IPS-NIHi11 (cell line): ENCODE measurements at regions not wholly inside any gene's neighbourhood (a gene's known extent, or its start where the extent isn't known, plus 50 kb on each side); places are given as distances from the start of the nearest gene placed in this dataset.

ENCODE experiments used
- DNase-seq: peaks from one replicate; pipeline ENCODE4 v3.0.0; 2012; ENCODE audit warnings: mixed read lengths, low spot score

- no peak for DNase-seq
These were observed 154.2 kb upstream of the PRMT8 start for GRCh38 chr12:3336606-3337311.

GRCh38 chr12:3337944-3338343 is 153.1 kb upstream of the PRMT8 start:
- no peak for DNase-seq

- DNase-seq: no peak
These were observed 151.8 kb upstream of the PRMT8 start for GRCh38 chr12:3339221-3339620.

DNA sequence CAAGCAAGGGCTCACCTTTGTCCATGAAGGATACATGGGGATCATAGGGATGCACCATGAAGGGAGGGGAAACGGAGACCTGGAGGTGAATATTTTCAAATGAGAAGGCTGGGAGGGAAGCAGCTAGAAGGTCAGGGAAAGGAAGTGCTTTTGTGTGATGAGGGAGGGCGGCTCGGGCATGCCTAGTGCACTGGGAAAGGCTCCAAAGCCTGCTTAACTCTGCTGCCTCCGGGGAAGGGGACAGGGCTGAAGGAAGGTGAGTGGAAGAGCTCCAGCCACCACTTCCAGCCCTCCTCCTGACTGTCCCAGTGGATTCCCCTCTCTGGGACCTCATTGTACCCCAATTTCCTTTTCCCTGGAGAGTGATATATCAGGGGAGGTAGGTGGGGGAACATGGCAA is 149.4 kb upstream of the PRMT8 start:
- no peak for DNase-seq

- DNase-seq: peak; percentile 79
These were observed 149.0 kb upstream of the PRMT8 start for GRCh38 chr12:3342051-3342450.

DNA sequence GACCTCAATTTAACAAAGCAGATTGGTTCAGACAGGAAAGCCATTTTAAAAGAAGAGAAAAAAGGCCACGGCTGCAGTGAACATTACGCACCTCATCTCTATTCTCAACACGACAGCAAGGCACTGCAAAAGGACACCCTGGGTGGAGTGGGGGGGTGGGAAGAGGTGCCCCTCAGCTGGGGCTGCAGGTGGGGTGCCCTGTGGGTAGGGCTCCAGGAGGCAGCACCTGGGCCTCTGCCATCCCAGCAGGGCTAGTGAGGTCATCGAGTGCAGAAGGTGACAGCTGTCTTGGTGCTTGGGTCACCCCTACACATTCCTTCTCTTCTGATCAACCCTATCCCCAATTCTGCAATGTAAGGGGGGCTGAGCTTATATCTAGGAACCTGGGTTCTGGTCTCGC is 142.9 kb upstream of the PRMT8 start:
- DNase-seq: no peak

DNA sequence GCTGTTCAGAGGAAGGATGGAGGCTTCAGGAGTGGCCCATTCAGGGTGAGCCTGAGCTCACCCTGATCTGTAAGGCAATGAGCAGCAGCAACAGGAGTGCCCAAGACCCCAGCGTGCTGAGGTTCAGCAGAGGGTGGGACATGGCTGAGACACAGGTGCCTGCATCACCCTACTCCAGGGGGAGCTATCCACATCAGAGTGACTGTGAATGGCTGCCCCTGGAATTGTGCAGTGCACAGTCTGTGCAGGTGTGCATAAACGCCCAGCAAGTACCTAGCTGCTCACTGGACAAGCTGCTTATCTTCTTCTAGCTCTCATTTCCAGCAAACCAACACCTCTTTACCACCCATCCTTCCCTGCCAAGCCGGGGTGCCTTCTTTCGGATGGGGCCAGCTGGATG is 140.6 kb upstream of the PRMT8 start:
- DNase-seq: no peak

- no peak for DNase-seq
These were observed 139.3 kb upstream of the PRMT8 start for GRCh38 chr12:3351731-3352130.

DNA sequence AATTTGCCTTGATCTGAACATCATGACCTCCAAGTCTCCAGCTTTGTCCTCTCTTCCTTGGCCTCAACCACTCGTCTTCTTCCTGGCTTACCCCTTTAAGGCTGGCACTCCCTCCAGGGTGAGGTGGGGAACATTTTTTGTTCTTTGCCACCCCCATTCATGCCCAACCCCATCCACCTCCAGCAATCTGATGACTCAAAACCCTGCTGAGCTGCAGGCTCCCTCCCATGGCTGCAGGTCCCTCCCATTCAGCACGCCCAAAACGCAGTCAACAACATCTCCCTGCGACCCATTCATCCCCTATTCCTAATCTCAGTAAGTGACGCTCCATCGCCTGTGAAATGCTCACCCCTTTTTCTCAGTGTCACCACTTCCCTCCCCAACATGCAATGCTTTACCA is 138.8 kb upstream of the PRMT8 start:
- DNase-seq: no peak

DNA sequence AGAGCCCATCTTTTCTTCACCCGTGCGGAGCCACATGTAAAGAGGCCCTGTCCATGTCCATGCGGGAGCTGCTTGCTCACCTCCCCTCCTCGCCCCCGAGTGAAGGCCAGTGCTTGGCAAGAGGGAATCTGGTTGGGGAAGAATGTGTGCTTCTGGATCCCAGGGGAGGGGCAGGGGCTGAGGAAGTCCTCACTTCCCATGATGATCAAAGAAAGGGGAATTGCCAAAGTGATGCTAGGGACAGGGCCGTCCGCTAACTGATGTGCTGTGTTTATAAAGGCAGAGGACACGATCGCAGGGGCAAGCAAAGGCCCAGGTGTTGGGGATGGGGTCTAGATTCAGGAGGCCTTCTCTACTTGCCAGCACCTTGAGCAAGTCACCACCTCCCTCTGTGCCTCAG is 137.4 kb upstream of the PRMT8 start:
- no peak for DNase-seq

- DNase-seq: no peak
These were observed 136.4 kb upstream of the PRMT8 start for GRCh38 chr12:3354586-3354985.

DNA sequence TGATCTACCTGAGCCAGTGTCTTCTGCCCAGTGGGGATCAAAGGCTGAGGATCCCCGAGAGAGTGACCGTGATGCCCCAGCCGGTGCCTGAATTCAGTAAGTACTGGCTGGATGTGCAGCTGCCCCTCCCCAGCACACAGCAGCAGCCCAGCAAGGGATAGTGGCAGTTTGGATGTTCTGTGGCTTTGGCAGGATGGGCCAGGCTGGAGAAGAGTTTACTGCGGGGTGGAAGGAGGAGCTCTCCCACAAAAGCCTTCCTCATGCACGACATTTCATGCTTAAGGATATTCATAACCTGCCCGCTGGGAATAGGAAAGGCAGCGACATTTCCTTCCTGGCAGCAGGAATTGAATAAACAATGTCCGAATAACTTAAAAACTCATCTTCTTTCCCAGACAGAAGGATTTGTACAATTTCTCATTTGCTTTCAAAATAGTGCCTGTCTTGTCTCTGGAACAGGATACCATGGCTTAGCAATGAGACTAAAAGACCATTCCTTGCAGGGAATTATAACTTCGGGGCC is 135.6 kb upstream of the PRMT8 start:
- no peak for DNase-seq

GRCh38 chr12:3357950-3358525 is 133.0 kb upstream of the PRMT8 start:
- DNase-seq: no peak

DNA sequence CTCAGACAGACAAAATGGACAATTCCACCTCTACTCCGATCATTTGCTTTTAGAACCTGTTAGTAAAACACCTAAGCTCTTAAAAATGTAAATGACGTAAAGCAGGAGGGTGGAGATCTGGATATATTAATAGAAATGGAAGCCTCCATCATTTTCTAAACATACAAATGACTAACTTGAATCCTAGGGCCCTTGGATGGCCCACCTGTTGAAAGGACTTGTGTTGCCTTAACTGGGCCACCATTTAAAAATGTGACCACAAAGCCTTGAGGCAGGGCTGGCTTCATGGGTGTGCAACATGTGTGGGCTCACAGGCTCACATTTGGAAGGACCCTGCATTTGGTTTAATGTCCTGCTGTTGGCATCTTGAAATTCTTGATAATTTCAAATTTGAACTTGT is 131.5 kb upstream of the PRMT8 start:
- DNase-seq: no peak

DNA sequence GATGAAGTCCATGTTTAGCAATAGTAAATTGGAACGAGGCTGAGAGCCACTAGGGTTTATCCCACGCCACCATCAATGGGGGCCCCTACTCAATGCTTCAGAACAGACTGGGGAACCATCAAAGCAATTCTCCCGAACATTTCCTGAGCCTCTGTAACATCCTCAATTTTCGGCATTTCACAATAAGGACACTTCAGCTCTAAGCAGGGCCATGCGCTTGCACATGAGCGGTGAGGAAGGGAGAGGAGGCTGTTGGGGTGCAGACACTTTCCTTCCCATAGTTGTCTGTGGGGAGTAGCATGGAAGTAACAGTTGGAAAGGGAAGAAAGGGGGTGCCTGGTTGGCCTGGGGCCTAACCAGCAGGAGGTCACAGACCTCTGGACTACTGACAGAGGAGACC is 129.9 kb upstream of the PRMT8 start:
- DNase-seq: no peak

DNA sequence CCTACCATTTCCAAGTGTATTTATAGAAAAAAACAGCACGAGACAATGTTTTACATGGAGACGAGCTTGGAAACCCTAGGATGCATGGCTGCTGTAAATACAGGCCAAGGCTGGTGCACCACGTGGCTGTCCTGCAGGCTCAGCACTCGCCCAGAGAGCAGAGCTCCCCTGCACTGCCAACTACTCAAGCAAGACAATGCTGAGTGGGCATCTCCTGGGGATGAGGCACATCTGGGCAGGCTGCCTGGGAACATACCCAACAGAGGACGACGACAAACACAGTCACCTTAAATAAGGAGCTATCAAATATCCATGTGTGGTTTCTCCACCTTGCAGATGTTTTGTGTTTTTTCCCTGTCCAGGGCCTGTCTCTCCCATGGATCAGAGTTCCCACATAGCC is 128.3 kb upstream of the PRMT8 start:
- no peak for DNase-seq

DNA sequence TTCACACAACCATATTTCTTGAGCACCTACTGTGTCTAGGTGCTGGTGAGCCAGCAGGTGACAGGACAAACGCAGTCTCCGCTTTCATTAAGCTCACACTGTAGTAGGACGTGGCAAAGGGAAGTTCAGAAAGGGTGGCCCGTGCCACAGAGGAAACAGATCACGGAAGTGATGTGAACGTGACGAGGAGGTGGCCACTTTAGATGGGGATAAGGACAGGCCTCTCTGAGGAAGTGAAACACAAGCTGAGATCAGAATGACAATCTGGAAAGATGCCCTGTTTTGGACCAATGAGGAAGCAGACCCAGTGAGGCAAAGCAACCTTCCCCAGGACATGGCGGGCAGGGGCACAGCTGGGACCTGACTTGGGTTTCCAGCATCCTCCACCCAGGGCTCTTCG is 127.4 kb upstream of the PRMT8 start:
- DNase-seq: no peak

- no peak for DNase-seq
These were observed 126.8 kb upstream of the PRMT8 start for GRCh38 chr12:3364226-3364625.

- no peak for DNase-seq
These were observed 126.1 kb upstream of the PRMT8 start for GRCh38 chr12:3364661-3365462.

- peak; percentile 92 for DNase-seq
These were observed 125.3 kb upstream of the PRMT8 start for GRCh38 chr12:3365463-3366411.

DNA sequence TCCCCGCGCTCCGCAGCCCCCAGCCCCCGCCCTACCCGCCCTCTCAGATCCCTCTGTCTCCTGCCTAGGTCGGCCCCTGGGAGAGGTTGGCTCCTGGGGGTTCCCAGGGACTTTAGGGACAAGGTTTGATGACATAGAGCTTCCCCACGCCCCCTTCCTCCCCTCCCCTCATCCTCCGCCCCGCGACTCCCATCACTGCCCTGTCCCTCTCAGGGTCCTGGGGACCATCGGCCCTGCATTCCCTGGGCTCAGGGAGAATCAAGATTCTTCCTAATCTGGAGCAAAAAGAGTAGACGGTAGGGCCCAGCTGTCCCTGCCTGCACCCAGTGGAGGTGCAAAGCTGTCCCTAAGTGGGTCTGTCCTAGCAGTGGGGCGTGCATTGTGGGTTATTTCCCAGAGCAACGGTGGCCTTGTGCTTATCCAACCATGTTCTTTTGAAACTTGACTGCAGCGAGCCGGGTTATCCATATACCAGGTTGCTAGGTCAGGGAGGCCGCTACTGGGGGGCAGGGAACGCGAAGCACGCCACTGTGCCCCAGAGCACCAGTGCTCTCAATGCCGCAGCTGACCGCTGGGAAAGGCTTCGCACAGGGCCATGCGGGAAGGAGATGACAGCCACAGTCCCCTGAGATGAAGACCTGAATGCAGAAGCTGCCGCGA is 124.4 kb upstream of the PRMT8 start:
- peak; percentile 57 for DNase-seq
